Ishikawa (cell line): ENCODE measurements at regions not wholly inside any gene's neighbourhood (a gene's known extent, or its start where the extent isn't known, plus 50 kb on each side); places are given as distances from the start of the nearest gene placed in this dataset.

ENCODE experiments used
- CEBPB ChIP-seq: IDR thresholded peaks from 2 replicates; pipeline ENCODE4 v1.6.1; 2012
- CREB1 ChIP-seq: IDR thresholded peaks from 2 replicates; pipeline ENCODE4 v1.6.1; 2012; ENCODE audit warnings: low read depth
- EGR1 ChIP-seq: IDR thresholded peaks from 2 replicates; pipeline ENCODE4 v1.6.1; 2012
- EP300 ChIP-seq: IDR thresholded peaks from 2 replicates; pipeline ENCODE4 v1.6.1; 2012; ENCODE audit warnings: borderline replicate concordance
- FOXM1 ChIP-seq: IDR thresholded peaks from 2 replicates; pipeline ENCODE4 v1.6.1; 2012; ENCODE audit warnings: low read depth, borderline replicate concordance
- MAX ChIP-seq: IDR thresholded peaks from 2 replicates; pipeline ENCODE4 v1.6.1; 2012
- NFIC ChIP-seq: IDR thresholded peaks from 2 replicates; pipeline ENCODE4 v1.6.1; 2012
- RAD21 ChIP-seq: IDR thresholded peaks from 2 replicates; pipeline ENCODE4 v1.6.1; 2012; ENCODE audit warnings: low read depth
- REST ChIP-seq: IDR thresholded peaks from 2 replicates; pipeline ENCODE4 v1.6.1; 2012; ENCODE audit warnings: low read depth, mild to moderate bottlenecking
- TAF1 ChIP-seq: IDR thresholded peaks from 2 replicates; pipeline ENCODE4 v1.6.1; 2012; ENCODE audit warnings: low read depth, mild to moderate bottlenecking
- TCF12 ChIP-seq: IDR thresholded peaks from 2 replicates; pipeline ENCODE4 v1.6.1; 2012; ENCODE audit warnings: low read depth
- TEAD4 ChIP-seq: IDR thresholded peaks from 2 replicates; pipeline ENCODE4 v1.6.1; 2012
- USF1 ChIP-seq: IDR thresholded peaks from 2 replicates; pipeline ENCODE4 v1.6.1; 2012
- YY1 ChIP-seq: IDR thresholded peaks from 2 replicates; pipeline ENCODE4 v1.6.1; 2012; ENCODE audit warnings: low read depth
- ZBTB7A ChIP-seq: IDR thresholded peaks from 2 replicates; pipeline ENCODE4 v1.6.1; 2012; ENCODE audit warnings: low read depth

GRCh38 chr10:118913825-118914224, 115.7 kb upstream of the NANOS1 start:
- TF ChIP-seq ZBTB7A: no peak
- TF ChIP-seq EGR1: no peak
- no peak for TF ChIP-seq EP300
- no peak for TF ChIP-seq REST
- no peak for TF ChIP-seq USF1
- no peak for TF ChIP-seq NFIC
- no peak for TF ChIP-seq CREB1
- TF ChIP-seq FOXM1: no peak
- TF ChIP-seq TCF12: no peak
- no peak for TF ChIP-seq TEAD4
- TF ChIP-seq MAX: no peak
- TF ChIP-seq TAF1: no peak
- TF ChIP-seq YY1: no peak
- TF ChIP-seq RAD21: no peak; the same call in 1 of the 2 replicates

GRCh38 chr10:118914629-118915028, 114.9 kb upstream of the NANOS1 start:
- TF ChIP-seq MAX: no peak
- TF ChIP-seq TAF1: no peak
- TF ChIP-seq EGR1: no peak
- no peak for TF ChIP-seq CREB1
- TF ChIP-seq EP300: no peak
- no peak for TF ChIP-seq ZBTB7A
- TF ChIP-seq TCF12: no peak
- TF ChIP-seq FOXM1: no peak
- TF ChIP-seq CEBPB: no peak
- TF ChIP-seq RAD21: no peak
- no peak for TF ChIP-seq REST
- no peak for TF ChIP-seq USF1
- TF ChIP-seq NFIC: no peak
- TF ChIP-seq YY1: no peak
- no peak for TF ChIP-seq TEAD4

- TF ChIP-seq USF1 (no peak), CEBPB (no peak), RAD21 (no peak), EP300 (no peak), EGR1 (no peak)
Observed at GRCh38 chr10:118915161-118915560, 114.4 kb upstream of the NANOS1 start.

GRCh38 chr10:118916777-118917176, 112.7 kb upstream of the NANOS1 start:
- TF ChIP-seq TAF1: no peak
- no peak for TF ChIP-seq TEAD4
- TF ChIP-seq TCF12: no peak
- no peak for TF ChIP-seq REST

- TF ChIP-seq TCF12: no peak
- no peak for TF ChIP-seq TEAD4
- no peak for TF ChIP-seq EP300
- no peak for TF ChIP-seq YY1
- TF ChIP-seq ZBTB7A: no peak
- no peak for TF ChIP-seq NFIC
- no peak for TF ChIP-seq MAX
- no peak for TF ChIP-seq FOXM1
- no peak for TF ChIP-seq USF1
- no peak for TF ChIP-seq RAD21
- no peak for TF ChIP-seq CREB1
- no peak for TF ChIP-seq CEBPB
- TF ChIP-seq REST: no peak
- TF ChIP-seq EGR1: no peak
- no peak for TF ChIP-seq TAF1
Observed at GRCh38 chr10:118917701-118918100, 111.8 kb upstream of the NANOS1 start.
